Keratinocyte (primary cell): ENCODE measurements at regions not wholly inside any gene's neighbourhood (a gene's known extent, or its start where the extent isn't known, plus 50 kb on each side); places are given as distances from the start of the nearest gene placed in this dataset.
"Not testable (repeated sequence)": the region's sequence is repeated elsewhere in the genome, so short reads cannot be mapped to it uniquely, and the experiment has no call there.

Experiments used
- DNase-seq: peaks from one replicate; pipeline ENCODE4 v3.0.0-alpha.2; 2011; ENCODE audit warnings: low read depth, missing footprints, low spot score
- FAIRE-seq: peaks from 2 replicates; lab custom pipeline; 2011; peaks lifted over from hg19 to GRCh38; lab: Jason Lieb, UNC
- H2AFZ ChIP-seq: 2 replicates; pipeline ENCODE4 v1.6.0; 2012; ENCODE audit warnings: low read length, control low read depth, inconsistent platforms; ENCODE audit not compliant: control insufficient read depth
- H3K27ac ChIP-seq: 2 replicates; pipeline ENCODE4 v1.5.1; 2011; ENCODE audit warnings: low read length; ENCODE audit not compliant: control insufficient read depth, insufficient read depth
- H3K27me3 ChIP-seq: 3 replicates; pipeline ENCODE4 v1.6.0; 2011; ENCODE audit warnings: low read length; ENCODE audit not compliant: control insufficient read depth, insufficient read depth; ENCODE audit errors: extremely low read depth
- H3K36me3 ChIP-seq, 2 experiments: 2 replicates in 1 of 2; 3 replicates in 1 of 2; pipeline ENCODE4 v1.5.1; 2011; ENCODE audit warnings: low read length in 2 of 2, mild to moderate bottlenecking in 1 of 2; ENCODE audit not compliant: control insufficient read depth in 2 of 2, insufficient read depth in 2 of 2; ENCODE audit errors: extremely low read depth in 1 of 2
- H3K4me1 ChIP-seq: 3 replicates; pipeline ENCODE4 v1.5.1; 2011; ENCODE audit warnings: low read length; ENCODE audit not compliant: control insufficient read depth, insufficient read depth; ENCODE audit errors: extremely low read depth
- H3K4me2 ChIP-seq: 3 replicates; pipeline ENCODE4 v1.6.0; 2011; ENCODE audit warnings: low read depth, low read length; ENCODE audit not compliant: control insufficient read depth, insufficient read depth; ENCODE audit errors: extremely low read depth
- H3K4me3 ChIP-seq, 3 experiments: fragments of 200-600 bp in 1 of 3; sonication (generic) in 1 of 3; 2 replicates in 2 of 3; 3 replicates in 1 of 3; pipeline ENCODE4 v1.5.1; 2011 to 2016; ENCODE audit warnings: low read length in 3 of 3, mild to moderate bottlenecking in 3 of 3, control low read depth in 2 of 3, inconsistent platforms in 1 of 3, low read depth in 1 of 3, mixed read lengths in 1 of 3, mixed run types in 1 of 3, moderate library complexity in 1 of 3; ENCODE audit not compliant: control insufficient read depth in 2 of 3, insufficient read depth in 2 of 3; ENCODE audit errors: extremely low read depth in 1 of 3
- H3K79me2 ChIP-seq: 2 replicates; pipeline ENCODE4 v1.6.0; 2012; ENCODE audit warnings: low read length; ENCODE audit not compliant: control insufficient read depth, insufficient read depth
- H3K9ac ChIP-seq: 3 replicates; pipeline ENCODE4 v1.6.0; 2011; ENCODE audit warnings: low read length; ENCODE audit not compliant: control insufficient read depth, insufficient read depth; ENCODE audit errors: extremely low read depth
- H3K9me1 ChIP-seq: 3 replicates; pipeline ENCODE4 v1.6.0; 2011; ENCODE audit warnings: low read length; ENCODE audit not compliant: control insufficient read depth, insufficient read depth; ENCODE audit errors: extremely low read depth
- H3K9me3 ChIP-seq: 2 replicates; pipeline ENCODE4 v1.5.1; 2012; ENCODE audit warnings: low read depth, low read length; ENCODE audit not compliant: control insufficient read depth
- H4K20me1 ChIP-seq: 3 replicates; pipeline ENCODE4 v1.6.0; 2011; ENCODE audit warnings: low read length; ENCODE audit not compliant: control insufficient read depth, insufficient read depth; ENCODE audit errors: extremely low read depth
- EZH2 ChIP-seq: IDR thresholded peaks from one replicate; pipeline ENCODE4 v1.6.1; 2012; ENCODE audit warnings: inconsistent platforms, mild to moderate bottlenecking, low read length, moderate library complexity
- dilution Hi-C: fragments of 300-500 bp; cut with MboI; formaldehyde crosslinking; loops from one replicate; pipeline ENCODE4 v1.7.0; 2020; ENCODE audit warnings: low sequenced_read_pairs; ENCODE audit not compliant: extremely low pct_ligation_motif_present
- TF ChIP-seq, protein P1 (sequence below), 3 experiments: IDR thresholded peaks in 1 of 3; conservative IDR thresholded peaks in 1 of 3; optimal IDR thresholded peaks in 1 of 3; 2 replicates in 2 of 3; 3 replicates in 1 of 3; pipeline versions ENCODE3 to v1.5.1; 2011; ENCODE audit warnings: low read length in 3 of 3, mild to moderate bottlenecking in 3 of 3, moderate library complexity in 2 of 3, control low read depth in 1 of 3, inconsistent platforms in 1 of 3; ENCODE audit not compliant: insufficient read depth in 2 of 3; ENCODE audit errors: extremely low read depth in 1 of 3

- Histone ChIP-seq H3K4me1 (peaks cover 7% of the 10 kb centered on the region), H3K27ac (no peak overlapping the region), H2AFZ (no peak overlapping the region), H3K4me2 (no peak overlapping the region), H3K79me2 (no peaks in the 10 kb centered on the region), H3K9ac (no peak overlapping the region), H3K27me3 (no peaks in the 10 kb centered on the region), H3K9me1 (no peaks in the 10 kb centered on the region), H3K4me3 (no peak overlapping the region), H4K20me1 (no peaks in the 10 kb centered on the region), H3K9me3 (no peaks in the 10 kb centered on the region), H3K36me3 (no peaks in the 10 kb centered on the region)
- dilution Hi-C loops = no loop called here
- DNase-seq = no peak
- FAIRE-seq = no peak
- no peak for TF ChIP-seq EZH2
- TF ChIP-seq, protein P1, sequence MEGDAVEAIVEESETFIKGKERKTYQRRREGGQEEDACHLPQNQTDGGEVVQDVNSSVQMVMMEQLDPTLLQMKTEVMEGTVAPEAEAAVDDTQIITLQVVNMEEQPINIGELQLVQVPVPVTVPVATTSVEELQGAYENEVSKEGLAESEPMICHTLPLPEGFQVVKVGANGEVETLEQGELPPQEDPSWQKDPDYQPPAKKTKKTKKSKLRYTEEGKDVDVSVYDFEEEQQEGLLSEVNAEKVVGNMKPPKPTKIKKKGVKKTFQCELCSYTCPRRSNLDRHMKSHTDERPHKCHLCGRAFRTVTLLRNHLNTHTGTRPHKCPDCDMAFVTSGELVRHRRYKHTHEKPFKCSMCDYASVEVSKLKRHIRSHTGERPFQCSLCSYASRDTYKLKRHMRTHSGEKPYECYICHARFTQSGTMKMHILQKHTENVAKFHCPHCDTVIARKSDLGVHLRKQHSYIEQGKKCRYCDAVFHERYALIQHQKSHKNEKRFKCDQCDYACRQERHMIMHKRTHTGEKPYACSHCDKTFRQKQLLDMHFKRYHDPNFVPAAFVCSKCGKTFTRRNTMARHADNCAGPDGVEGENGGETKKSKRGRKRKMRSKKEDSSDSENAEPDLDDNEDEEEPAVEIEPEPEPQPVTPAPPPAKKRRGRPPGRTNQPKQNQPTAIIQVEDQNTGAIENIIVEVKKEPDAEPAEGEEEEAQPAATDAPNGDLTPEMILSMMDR (optimal IDR thresholded peaks at IDR 0.05 in 1 of 3, IDR thresholded peaks at IDR 0.05 in 1 of 3, conservative IDR thresholded peaks at IDR 0.05 in 1 of 3; ENCODE audit: extremely low read depth in 1 of 3, insufficient read depth in 2 of 3, low read length in 3 of 3) = no peak
Observed at GRCh38 chr12:45522227-45522626, 207.3 kb upstream of the ARID2 start.

- dilution Hi-C loops, H3K27me3 ChIP-seq, H2AFZ ChIP-seq, H3K4me1 ChIP-seq, H3K79me2 ChIP-seq, H3K9ac ChIP-seq, FAIRE-seq, H3K9me1 ChIP-seq, H3K27ac ChIP-seq, H3K36me3 ChIP-seq, H3K4me3 ChIP-seq, H4K20me1 ChIP-seq, H3K9me3 ChIP-seq, H3K4me2 ChIP-seq, DNase-seq: not testable (repeated sequence)
Observed at GRCh38 chr12:45526823-45527222, 202.7 kb upstream of the ARID2 start.

DNA sequence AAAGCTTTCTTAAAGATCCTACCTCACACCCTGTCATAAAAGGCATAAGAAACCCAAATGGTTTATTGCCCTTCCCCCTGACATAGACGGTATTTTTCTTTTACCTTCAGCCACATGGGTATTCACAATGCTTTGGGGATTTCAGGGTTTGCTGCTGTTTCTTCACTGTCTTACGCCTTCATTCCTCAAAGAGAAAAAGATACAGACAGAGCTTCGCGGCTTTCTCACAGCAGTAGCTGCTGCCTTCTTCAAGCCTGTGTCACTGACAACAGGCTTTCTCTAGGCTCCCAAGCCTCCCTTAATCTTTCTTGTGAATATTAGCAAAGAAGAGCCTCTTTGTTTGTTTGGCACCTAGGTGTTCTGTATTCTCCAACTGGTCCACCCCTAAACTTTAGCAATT is 197.4 kb upstream of the ARID2 start:
- Histone ChIP-seq H3K4me1 (no peaks in the 10 kb centered on the region), H3K9ac (no peak overlapping the region), H3K79me2 (no peaks in the 10 kb centered on the region), H3K27me3 (peaks cover 2% of the 10 kb centered on the region), H4K20me1 (no peaks in the 10 kb centered on the region), H3K9me3 (no peaks in the 10 kb centered on the region), H3K4me2 (no peak overlapping the region), H3K27ac (no peak overlapping the region), H3K4me3 (no peak overlapping the region), H3K36me3 (no peaks in the 10 kb centered on the region), H2AFZ (no peak overlapping the region), H3K9me1 (no peaks in the 10 kb centered on the region)
- TF ChIP-seq EZH2 = no peak
- TF ChIP-seq, protein P1 (optimal IDR thresholded peaks at IDR 0.05 in 1 of 3, IDR thresholded peaks at IDR 0.05 in 1 of 3, conservative IDR thresholded peaks at IDR 0.05 in 1 of 3; ENCODE audit: extremely low read depth in 1 of 3, insufficient read depth in 2 of 3, low read length in 3 of 3) = no peak
- FAIRE-seq = no peak
- dilution Hi-C loops = no loop called here
- no peak for DNase-seq
